NCI-H2196 treated with DMSO at 0.1 percent for 48 hours (cell line): ENCODE measurements at regions not wholly inside any gene's neighbourhood (a gene's known extent, or its start where the extent isn't known, plus 50 kb on each side); places are given as distances from the start of the nearest gene placed in this dataset.
"Not testable (repeated sequence)": the region's sequence is repeated elsewhere in the genome, so short reads cannot be mapped to it uniquely, and the experiment has no call there.

ENCODE experiments used
- DNase-seq: peaks from one replicate; lab custom pipeline; 2025; ENCODE audit not compliant: unreplicated experiment; lab: John Stamatoyannopoulos, UW

DNA sequence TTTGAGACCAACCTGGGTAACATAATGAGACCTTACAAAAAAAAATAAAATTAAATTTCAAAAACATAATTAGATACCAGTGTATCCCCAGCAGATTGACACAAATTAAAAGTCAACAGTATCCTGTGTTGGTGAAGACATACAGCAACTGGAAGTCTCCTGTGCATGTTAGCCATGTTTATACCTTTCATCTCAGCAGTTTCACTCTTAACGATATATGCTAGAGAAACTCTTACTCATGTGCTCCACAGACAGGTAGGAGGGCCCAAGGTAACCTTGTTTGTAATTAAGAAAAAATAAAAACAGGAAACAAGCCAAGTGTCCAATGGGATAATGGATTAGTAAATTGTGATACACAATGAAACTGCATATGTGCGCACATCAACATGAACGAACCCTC lies 50.1 kb upstream of the N4BP3 start:
- no peak for DNase-seq

DNA sequence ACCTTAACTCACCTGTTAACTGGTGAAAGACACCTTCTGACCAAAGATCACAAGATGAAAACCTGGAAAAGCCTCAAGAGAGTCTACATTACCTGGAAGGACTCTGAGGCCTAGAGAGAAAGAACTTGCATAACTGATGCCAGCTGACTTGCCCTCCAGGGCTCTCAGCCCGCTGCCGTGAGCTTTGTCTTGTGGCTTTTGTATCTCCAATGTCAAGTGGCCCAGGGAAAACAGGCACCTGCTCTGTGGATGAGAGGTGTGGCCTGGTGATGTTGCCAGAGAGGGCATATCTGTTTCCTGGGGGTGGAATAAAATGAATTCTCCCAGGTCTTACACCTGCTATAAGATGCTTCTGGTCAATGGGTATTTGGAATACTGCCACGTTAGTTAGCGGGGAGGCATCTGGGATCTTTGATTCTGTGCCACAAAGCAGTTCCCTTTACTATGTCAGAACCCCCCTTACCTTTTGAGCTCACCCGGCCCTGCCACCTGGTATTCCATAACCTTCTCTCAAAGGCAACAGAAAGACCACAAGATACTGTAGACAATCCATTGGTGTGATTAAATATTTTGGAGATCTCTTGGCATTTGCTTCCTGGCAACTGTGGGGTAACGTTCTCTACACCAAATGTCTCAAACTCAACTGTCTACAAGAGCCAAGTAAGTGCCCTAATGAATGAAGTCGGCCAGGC lies 54.9 kb upstream of the N4BP3 start:
- peak; percentile 96 for DNase-seq

DNA sequence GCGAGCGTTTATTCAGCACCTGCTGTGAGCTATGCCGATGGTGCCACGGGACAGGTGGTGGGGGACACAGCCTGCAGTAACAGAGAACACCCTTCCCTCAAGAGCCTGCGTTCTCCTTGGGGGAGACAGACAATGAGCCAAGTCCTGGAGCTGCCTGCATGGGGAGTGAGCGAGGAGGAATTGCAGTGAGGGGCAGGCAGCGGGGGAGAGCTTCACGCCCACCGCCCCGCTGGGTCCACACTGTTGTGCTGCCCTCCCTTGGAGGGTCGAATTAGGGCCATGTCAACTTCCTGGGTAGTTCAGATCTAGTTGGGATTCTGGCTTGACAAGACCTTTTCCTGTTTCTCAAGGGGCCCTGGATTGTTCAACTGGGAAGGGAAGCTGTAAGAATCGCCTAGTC lies 55.5 kb upstream of the N4BP3 start:
- DNase-seq: no peak

DNA sequence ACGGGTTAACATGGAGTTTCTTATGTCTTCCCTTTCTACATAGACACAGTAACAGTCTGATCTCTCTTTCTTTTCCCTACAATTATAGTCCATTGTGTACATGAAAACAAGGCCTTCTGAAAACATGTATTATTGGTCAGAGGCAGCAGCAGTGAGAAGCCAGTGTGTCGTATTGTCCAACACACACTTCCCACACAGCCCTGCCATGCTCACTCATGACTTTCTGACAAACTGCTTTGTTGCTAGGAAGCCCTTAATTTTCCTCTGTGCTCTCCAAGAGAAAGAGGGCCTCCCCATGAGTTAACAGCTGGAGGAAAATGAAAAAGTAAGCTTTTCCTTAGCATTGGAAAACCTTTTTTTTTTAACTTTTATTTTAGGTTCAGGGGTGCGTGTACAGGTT lies 56.4 kb upstream of the N4BP3 start:
- DNase-seq: no peak

- DNase-seq: not testable (repeated sequence)
Measured at GRCh38 chr5:178055536-178055935, 57.8 kb upstream of the N4BP3 start.

- DNase-seq: not testable (repeated sequence)
Measured at GRCh38 chr5:178052062-178052461, 56.0 kb upstream of the PROP1 start.

DNA sequence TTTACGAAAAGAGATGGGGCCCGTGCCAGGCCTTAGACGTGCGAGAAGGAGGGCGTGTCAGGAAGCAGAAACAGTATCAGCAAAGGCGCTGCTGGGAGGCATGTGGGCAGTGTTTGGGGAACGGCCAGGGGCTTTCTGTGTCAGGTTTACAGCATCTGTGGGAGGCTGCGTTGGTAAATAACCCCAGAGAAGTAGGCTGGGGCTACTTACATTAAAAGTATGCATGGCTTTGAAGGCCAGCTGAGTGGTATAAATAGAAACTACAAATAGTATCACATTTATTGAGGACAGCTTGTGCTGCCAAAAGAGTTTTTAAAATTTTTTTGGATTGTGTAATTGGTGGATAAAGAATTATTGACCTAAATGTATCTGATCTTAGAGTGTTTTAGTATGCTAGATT lies 54.8 kb upstream of the PROP1 start:
- not testable (repeated sequence) for DNase-seq

DNA sequence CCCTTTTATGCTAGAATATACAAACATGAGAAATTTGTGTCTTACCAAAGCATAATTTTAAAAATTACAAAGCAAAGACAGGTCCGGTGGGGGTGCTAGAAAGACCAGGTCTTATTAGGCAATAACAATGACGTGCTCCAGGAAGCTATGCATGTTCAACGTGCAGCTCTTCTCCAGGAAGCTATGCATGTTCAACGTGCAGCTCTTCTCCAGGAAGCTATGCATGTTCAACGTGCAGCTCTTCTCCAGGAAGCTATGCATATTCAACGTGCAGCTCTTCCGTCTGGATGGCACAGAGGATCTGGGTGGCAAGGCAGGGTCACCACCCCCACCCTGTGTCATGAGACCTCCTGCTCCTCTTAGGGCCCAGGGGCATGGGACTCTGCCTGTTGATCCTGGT lies 51.9 kb upstream of the PROP1 start:
- not testable (repeated sequence) for DNase-seq

- DNase-seq: not testable (repeated sequence)
Measured at GRCh38 chr5:178046757-178047399, 50.8 kb upstream of the PROP1 start.

DNA sequence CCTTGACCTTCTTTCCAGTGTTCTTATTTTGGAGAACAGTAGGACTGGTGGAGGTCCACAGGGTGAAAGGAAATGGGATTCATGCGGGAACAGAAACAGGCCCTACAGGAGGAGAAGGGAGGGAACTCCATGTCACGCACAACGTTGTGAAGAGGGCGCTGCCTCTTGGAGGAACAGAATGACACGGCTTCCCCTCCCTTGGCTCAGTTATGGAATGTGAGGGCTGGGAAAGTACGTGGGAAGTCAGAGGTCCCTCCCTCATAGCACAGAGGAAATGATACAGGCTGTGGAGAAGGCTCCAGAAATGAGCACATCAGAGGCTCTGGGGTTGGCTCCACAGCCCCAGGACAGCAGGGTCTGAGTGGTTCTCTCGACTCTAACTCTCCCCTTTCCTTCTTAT lies 49.9 kb upstream of the PROP1 start:
- not testable (repeated sequence) for DNase-seq
